Right atrium auricular region (tissue), 2 donors: ENCODE measurements at regions not wholly inside any gene's neighbourhood (a gene's known extent, or its start where the extent isn't known, plus 50 kb on each side); places are given as distances from the start of the nearest gene placed in this dataset.

Source experiments
- DNase-seq: peaks from one replicate; pipeline ENCODE4 v3.0.0-alpha.2; 2019; ENCODE audit warnings: low spot score
- H3K27ac ChIP-seq, 2 donors: fragments of 200-600 bp; sonication (generic); 1 replicate in 1 of 2; 2 replicates in 1 of 2; pipeline ENCODE4 v1.5.1; 2016 to 2019
- H3K27me3 ChIP-seq, 2 donors: fragments of 200-600 bp; sonication (generic); one replicate each; pipeline versions ENCODE4 v1.5.1 to v1.6.0; 2017 to 2019
- H3K36me3 ChIP-seq: fragments of 200-600 bp; sonication (generic); one replicate; pipeline ENCODE4 v1.5.1; 2016
- H3K4me1 ChIP-seq, 2 donors: fragments of 200-600 bp; sonication (generic); one replicate each; pipeline versions ENCODE4 v1.5.1 to v1.6.0; 2017 to 2019
- H3K4me3 ChIP-seq, 2 donors: fragments of 200-600 bp; sonication (generic); 1 replicate in 1 of 2; 2 replicates in 1 of 2; pipeline ENCODE4 v1.5.1; 2017 to 2019; ENCODE audit warnings: mild to moderate bottlenecking in 1 of 2, moderate library complexity in 1 of 2
- H3K9me3 ChIP-seq, 2 donors: fragments of 200-600 bp; sonication (generic); one replicate each; pipeline ENCODE4 v1.5.1; 2019
- CTCF ChIP-seq, 2 donors: fragments of 200-600 bp; sonication (generic); IDR thresholded peaks; one replicate each; pipeline ENCODE4 v1.5.1; 2019; ENCODE audit warnings: antibody characterized with exemption in 2 of 2

- no peaks in the 10 kb centered on the region for H3K27me3 ChIP-seq
- no peaks in the 10 kb centered on the region for H3K4me1 ChIP-seq
- H3K9me3 ChIP-seq = peaks cover 0 to 12% of the 10 kb centered on the region in 2 donors
- H3K36me3 ChIP-seq = no peaks in the 10 kb centered on the region
- no peak for TF ChIP-seq CTCF (IDR thresholded peaks at IDR 0.05)
- no peak overlapping the region for H3K27ac ChIP-seq
- H3K4me3 ChIP-seq = no peak overlapping the region
- no peak for DNase-seq
Observed at GRCh38 chr9:80012557-80013330, 441.0 kb downstream of the TLE4 start.

GRCh38 chr9:80009204-80009603 lies 437.4 kb downstream of the TLE4 start:
- TF ChIP-seq CTCF (IDR thresholded peaks at IDR 0.05) = no peak

GRCh38 chr9:80004714-80005113 lies 432.9 kb downstream of the TLE4 start:
- TF ChIP-seq CTCF (IDR thresholded peaks at IDR 0.05) = no peak

More at GRCh38 chr9:80009204-80009603, 437.4 kb downstream of the TLE4 start:
- Histone ChIP-seq H3K4me1 (no peaks in the 10 kb centered on the region), H3K36me3 (no peaks in the 10 kb centered on the region), H3K27me3 (no peaks in the 10 kb centered on the region), H3K27ac (no peak overlapping the region), H3K9me3 (peaks cover 0 to 12% of the 10 kb centered on the region in 2 donors), H3K4me3 (no peak overlapping the region)
- DNase-seq = no peak

GRCh38 chr9:79990536-79990935 lies 418.8 kb downstream of the TLE4 start:
- DNase-seq = no peak
- H3K4me1 ChIP-seq = peaks cover 0 to 5% of the 10 kb centered on the region in 2 donors
- H3K4me3 ChIP-seq = no peak overlapping the region
- no peak for TF ChIP-seq CTCF (IDR thresholded peaks at IDR 0.05)
- no peak overlapping the region for H3K27ac ChIP-seq
- H3K9me3 ChIP-seq = no peaks in the 10 kb centered on the region
- H3K36me3 ChIP-seq = no peaks in the 10 kb centered on the region
- no peaks in the 10 kb centered on the region for H3K27me3 ChIP-seq

More at GRCh38 chr9:80004714-80005113, 432.9 kb downstream of the TLE4 start:
- H3K9me3 ChIP-seq = no peaks in the 10 kb centered on the region
- no peaks in the 10 kb centered on the region for H3K27me3 ChIP-seq
- no peak for DNase-seq
- no peaks in the 10 kb centered on the region for H3K4me1 ChIP-seq
- H3K36me3 ChIP-seq = no peaks in the 10 kb centered on the region
- no peak overlapping the region for H3K4me3 ChIP-seq
- H3K27ac ChIP-seq = no peak overlapping the region

- Histone ChIP-seq H3K9me3 (no peaks in the 10 kb centered on the region), H3K4me3 (no peak overlapping the region), H3K4me1 (peaks cover 0 to 5% of the 10 kb centered on the region in 2 donors), H3K36me3 (no peaks in the 10 kb centered on the region), H3K27ac (no peak overlapping the region), H3K27me3 (no peaks in the 10 kb centered on the region)
- no peak for TF ChIP-seq CTCF (IDR thresholded peaks at IDR 0.05)
- no peak for DNase-seq
Observed at GRCh38 chr9:79989079-79989478, 417.3 kb downstream of the TLE4 start.

- no peaks in the 10 kb centered on the region for H3K9me3 ChIP-seq
Observed at GRCh38 chr9:79988126-79988525, 416.4 kb downstream of the TLE4 start.

More at GRCh38 chr9:79988126-79988525, 416.4 kb downstream of the TLE4 start:
- Histone ChIP-seq H3K4me1 (peaks cover 0 to 5% of the 10 kb centered on the region in 2 donors), H3K27ac (no peak overlapping the region), H3K27me3 (no peaks in the 10 kb centered on the region), H3K4me3 (no peak overlapping the region), H3K36me3 (no peaks in the 10 kb centered on the region)
- no peak for TF ChIP-seq CTCF (IDR thresholded peaks at IDR 0.05)
- no peak for DNase-seq
